ENCODE measurements at regions not wholly inside any gene's neighbourhood (a gene's known extent, or its start where the extent isn't known, plus 50 kb on each side); places are given as distances from the start of the nearest gene placed in this dataset.
A peak's percentile ranks its signal among the peaks of the same experiment; 100 is the strongest.

GRCh38 chr12:91887957-91888356, 257.7 kb downstream of the BTG1 start:
- WGBS, 4 donors = 89 to 96% (median 93%) methylated on average over 2 of the region's 2 CpGs

GRCh38 chr12:91885851-91886731, 259.6 kb downstream of the BTG1 start:
- WGBS, 4 donors = 92 to 95% (median 94%) methylated on average over 5 of the region's 5 CpGs
- ATAC-seq = no peak
- intact Hi-C loops (cut with DNase I) = loop anchor here in 1 of 10 donors (10.0 kb wide), 1 partner anchor 259 kb away; the partner anchor contains the start of gene BTG1

More at GRCh38 chr12:91887957-91888356, 257.7 kb downstream of the BTG1 start:
- DNase-seq (no peak), ATAC-seq (no peak)
- no peaks in the 10 kb centered on the region for H3K9me3 ChIP-seq
- TF ChIP-seq POLR2A (IDR thresholded peaks at IDR 0.05) = no peak
- no peak for TF ChIP-seq CTCF (IDR thresholded peaks at IDR 0.05)
- intact Hi-C loops (cut with DNase I) = loop anchor here in 1 of 10 donors (10.0 kb wide), 1 partner anchor 257 kb away; the partner anchor contains the start of gene BTG1
- H3K27me3 ChIP-seq = no peaks in the 10 kb centered on the region
- no peaks in the 10 kb centered on the region for H3K36me3 ChIP-seq
- H3K4me3 ChIP-seq = no peak overlapping the region
- H3K4me1 ChIP-seq = peaks cover 0 to 8% (median 0%) of the 10 kb centered on the region in 12 donors
- no peak overlapping the region for H3K27ac ChIP-seq

GRCh38 chr12:91884230-91884629, 261.4 kb downstream of the BTG1 start:
- Histone ChIP-seq H3K27ac (no peak overlapping the region), H3K27me3 (no peaks in the 10 kb centered on the region), H3K4me3 (no peak overlapping the region), H3K4me1 (no peaks in the 10 kb centered on the region), H3K9me3 (no peaks in the 10 kb centered on the region), H3K36me3 (no peaks in the 10 kb centered on the region)
- WGBS, 4 donors = 92 to 95% (median 93%) methylated on average over 3 of the region's 3 CpGs
- peak in 2 of 12 donors; percentile 8 to 10 for TF ChIP-seq CTCF (IDR thresholded peaks at IDR 0.05)
- no peak for TF ChIP-seq POLR2A (IDR thresholded peaks at IDR 0.05)
- DNase-seq = no peak
- intact Hi-C loops (cut with DNase I) = loop anchor here in 1 of 10 donors (10.0 kb wide), 1 partner anchor 261 kb away; the partner anchor contains the start of gene BTG1
- ATAC-seq = no peak

More at GRCh38 chr12:91885851-91886731, 259.6 kb downstream of the BTG1 start:
- no peak for DNase-seq
- Histone ChIP-seq H3K4me1 (no peaks in the 10 kb centered on the region), H3K4me3 (no peak overlapping the region), H3K36me3 (no peaks in the 10 kb centered on the region), H3K27me3 (no peaks in the 10 kb centered on the region), H3K9me3 (no peaks in the 10 kb centered on the region), H3K27ac (no peak overlapping the region)
- TF ChIP-seq CTCF (IDR thresholded peaks at IDR 0.05) = no peak
- TF ChIP-seq POLR2A (IDR thresholded peaks at IDR 0.05) = no peak

GRCh38 chr12:91883811-91884210, 261.8 kb downstream of the BTG1 start:
- intact Hi-C loops (cut with DNase I) = loop anchor here in 1 of 10 donors (10.0 kb wide), 1 partner anchor 261 kb away; the partner anchor contains the start of gene BTG1
- DNase-seq = no peak
- Histone ChIP-seq H3K4me3 (no peak overlapping the region), H3K36me3 (no peaks in the 10 kb centered on the region), H3K4me1 (no peaks in the 10 kb centered on the region), H3K27me3 (no peaks in the 10 kb centered on the region), H3K9me3 (no peaks in the 10 kb centered on the region), H3K27ac (no peak overlapping the region)
- no peak for TF ChIP-seq CTCF (IDR thresholded peaks at IDR 0.05)
- no peak for TF ChIP-seq POLR2A (IDR thresholded peaks at IDR 0.05)
- ATAC-seq = no peak
- WGBS, 4 donors = 76 to 92% (median 84%) methylated on average over 4 of the region's 4 CpGs

Measured in heart left ventricle (tissue), 16 donors.